NCI-H2227 treated with DMSO at 0.1 percent for 48 hours (cell line): ENCODE measurements at regions not wholly inside any gene's neighbourhood (a gene's known extent, or its start where the extent isn't known, plus 50 kb on each side); places are given as distances from the start of the nearest gene placed in this dataset.
"Not testable (repeated sequence)": the region's sequence is repeated elsewhere in the genome, so short reads cannot be mapped to it uniquely, and the experiment has no call there.

Experiments
- DNase-seq: peaks from one replicate; lab custom pipeline; 2025; lab: John Stamatoyannopoulos, UW

- no peak for DNase-seq
Measured at GRCh38 chr10:33067917-33068316, 109.9 kb upstream of the ITGB1 start.

GRCh38 chr10:33067481-33067880 is 109.5 kb upstream of the ITGB1 start:
- no peak for DNase-seq

GRCh38 chr10:33066558-33067236 is 108.7 kb upstream of the ITGB1 start:
- no peak for DNase-seq

- no peak for DNase-seq
Measured at GRCh38 chr10:33065111-33065510, 107.1 kb upstream of the ITGB1 start.

GRCh38 chr10:33064706-33065105 is 106.7 kb upstream of the ITGB1 start:
- no peak for DNase-seq

GRCh38 chr10:33057620-33058019 is 99.6 kb upstream of the ITGB1 start:
- no peak for DNase-seq

GRCh38 chr10:33056828-33057596 is 99.0 kb upstream of the ITGB1 start:
- no peak for DNase-seq

GRCh38 chr10:33055625-33056024 is 97.6 kb upstream of the ITGB1 start:
- no peak for DNase-seq

- DNase-seq = no peak
Measured at GRCh38 chr10:33052915-33053810, 95.1 kb upstream of the ITGB1 start.

- no peak for DNase-seq
Measured at GRCh38 chr10:33052263-33052875, 94.3 kb upstream of the ITGB1 start.

- DNase-seq = not testable (repeated sequence)
Measured at GRCh38 chr10:33049963-33050920, 92.2 kb upstream of the ITGB1 start.

- no peak for DNase-seq
Measured at GRCh38 chr10:33048223-33048622, 90.2 kb upstream of the ITGB1 start.

- no peak for DNase-seq
Measured at GRCh38 chr10:33047655-33048054, 89.6 kb upstream of the ITGB1 start.

GRCh38 chr10:33046792-33047191 is 88.8 kb upstream of the ITGB1 start:
- DNase-seq = no peak

- no peak for DNase-seq
Measured at GRCh38 chr10:33045421-33045820, 87.4 kb upstream of the ITGB1 start.

GRCh38 chr10:33042565-33042964 is 84.5 kb upstream of the ITGB1 start:
- DNase-seq = no peak

GRCh38 chr10:33041783-33042437 is 83.9 kb upstream of the ITGB1 start:
- no peak for DNase-seq

GRCh38 chr10:33040436-33040835 is 82.4 kb upstream of the ITGB1 start:
- no peak for DNase-seq

GRCh38 chr10:33039181-33039580 is 81.2 kb upstream of the ITGB1 start:
- DNase-seq = no peak

GRCh38 chr10:33038672-33039071 is 80.6 kb upstream of the ITGB1 start:
- no peak for DNase-seq
